Cerebellar nuclear complex (tissue), 1 donor: ENCODE measurements at regions not wholly inside any gene's neighbourhood (a gene's known extent, or its start where the extent isn't known, plus 50 kb on each side); places are given as distances from the start of the nearest gene placed in this dataset.

Experiments
- DNase-seq, 2 experiments: peaks; one replicate each; lab custom pipeline; 2025; lab: John Stamatoyannopoulos, UW

GRCh38 chr3:144381607-144382006, 410.0 kb downstream of the DIPK2A start:
- DNase-seq: no peak

- no peak for DNase-seq
Observed at GRCh38 chr3:144384241-144384979, 412.8 kb downstream of the DIPK2A start.

- DNase-seq: no peak
Observed at GRCh38 chr3:144390786-144391185, 419.2 kb downstream of the DIPK2A start.

- DNase-seq: no peak
Observed at GRCh38 chr3:144391236-144391635, 419.6 kb downstream of the DIPK2A start.

GRCh38 chr3:144394032-144394431, 422.4 kb downstream of the DIPK2A start:
- DNase-seq: no peak

GRCh38 chr3:144402430-144402829, 430.8 kb downstream of the DIPK2A start:
- no peak for DNase-seq

- no peak for DNase-seq
Observed at GRCh38 chr3:144403040-144403457, 431.4 kb downstream of the DIPK2A start.

- DNase-seq: no peak
Observed at GRCh38 chr3:144407335-144407734, 435.7 kb downstream of the DIPK2A start.

GRCh38 chr3:144409319-144409718, 437.7 kb downstream of the DIPK2A start:
- no peak for DNase-seq

- no peak for DNase-seq
Observed at GRCh38 chr3:144413068-144413467, 441.4 kb downstream of the DIPK2A start.

GRCh38 chr3:144415492-144415891, 443.9 kb downstream of the DIPK2A start:
- DNase-seq: no peak

- DNase-seq: no peak
Observed at GRCh38 chr3:144424606-144425005, 453.0 kb downstream of the DIPK2A start.

- DNase-seq: no peak
Observed at GRCh38 chr3:144426366-144426765, 454.7 kb downstream of the DIPK2A start.

GRCh38 chr3:144426967-144427366, 455.3 kb downstream of the DIPK2A start:
- DNase-seq: no peak

GRCh38 chr3:144429719-144430121, 458.1 kb downstream of the DIPK2A start:
- DNase-seq: no peak

GRCh38 chr3:144431134-144431533, 459.5 kb downstream of the DIPK2A start:
- no peak for DNase-seq

- DNase-seq: no peak
Observed at GRCh38 chr3:144433006-144433405, 461.4 kb downstream of the DIPK2A start.

- DNase-seq: no peak
Observed at GRCh38 chr3:144437989-144438388, 466.4 kb downstream of the DIPK2A start.

GRCh38 chr3:144444061-144444460, 472.4 kb downstream of the DIPK2A start:
- DNase-seq: peak; percentile 37 to 87

GRCh38 chr3:144444546-144444945, 472.9 kb downstream of the DIPK2A start:
- peak in 1 of 2 experiments; percentile 73 for DNase-seq

GRCh38 chr3:144455841-144456440, 484.3 kb downstream of the DIPK2A start:
- no peak for DNase-seq

GRCh38 chr3:144457758-144458157, 486.1 kb downstream of the DIPK2A start:
- no peak for DNase-seq

GRCh38 chr3:144458283-144458682, 486.7 kb downstream of the DIPK2A start:
- DNase-seq: no peak

- no peak for DNase-seq
Observed at GRCh38 chr3:144462337-144462736, 490.7 kb downstream of the DIPK2A start.
